K562 (cell line): ENCODE measurements at regions not wholly inside any gene's neighbourhood (a gene's known extent, or its start where the extent isn't known, plus 50 kb on each side); places are given as distances from the start of the nearest gene placed in this dataset.

ENCODE experiments used
- ATAC-seq: fragments of 200-7000 bp; cut with Tn5 transposase; 3 replicates; pipeline ENCODE4 v1.9.1; 2020; ENCODE audit warnings: moderate library complexity
- BruUV-seq: library from RNA; stranded (reverse); fragments of 400-500 nt; replicated peaks from 2 replicates; lab custom pipeline; 2021; lab: Mats Ljungman, UMichigan
- CTCF ChIA-PET: fragments of 300-600 bp; formaldehyde crosslinking; extraction: SDS; loops from one replicate; lab custom pipeline; 2021; ENCODE audit warnings: low intra/inter-chr PET ratio; lab: Yijun Ruan, JAX
- POLR2A ChIA-PET: fragments of 300-600, 350-650 bp; sonication (Branson Sonifier 250); formaldehyde crosslinking; extraction: SDS; loops from one replicate; lab custom pipeline; 2021; ENCODE audit warnings: antibody characterized with exemption, inconsistent platforms; lab: Yijun Ruan, JAX
- DNase-seq, 4 experiments: peaks; one replicate each; pipeline versions ENCODE4 v3.0.0 to v3.0.0-alpha.2; 2011 to 2018; ENCODE audit warnings: low spot score in 3 of 4, mixed read lengths in 3 of 4; ENCODE audit errors: extremely low read depth in 1 of 4
- FAIRE-seq: peaks from 2 replicates; lab custom pipeline; 2011; peaks lifted over from hg19 to GRCh38; lab: Jason Lieb, UNC
- H2AFZ ChIP-seq: 2 replicates; pipeline ENCODE4 v1.6.0; 2011; ENCODE audit warnings: low read depth, low read length, control low read depth, inconsistent platforms
- H3K27ac ChIP-seq: fragments of 200-600 bp; 3 replicates; pipeline ENCODE4 v1.8.0; 2011; ENCODE audit warnings: low read depth, mild to moderate bottlenecking, control low read depth, inconsistent platforms, low read length, moderate library complexity, mixed read lengths; ENCODE audit errors: extremely low read depth
- H3K27me3 ChIP-seq, 2 experiments: fragments of 300-600 bp in 1 of 2; 2 replicates in 1 of 2; 3 replicates in 1 of 2; pipeline versions ENCODE4 v1.6.0 to v1.8.0; 2011; ENCODE audit warnings: inconsistent platforms in 2 of 2, low read length in 2 of 2, mild to moderate bottlenecking in 1 of 2, mixed read lengths in 1 of 2, moderate library complexity in 1 of 2; ENCODE audit not compliant: control insufficient read depth in 2 of 2, insufficient read depth in 2 of 2
- H3K36me3 ChIP-seq: fragments of 300-600 bp; 3 replicates; pipeline ENCODE4 v1.8.0; 2011; ENCODE audit warnings: mild to moderate bottlenecking, low read length, inconsistent platforms; ENCODE audit not compliant: control insufficient read depth, insufficient read depth
- H3K4me1 ChIP-seq, 2 experiments: fragments of 200-600 bp in 1 of 2; replicated peaks in 1 of 2; 2 replicates in 1 of 2; 3 replicates in 1 of 2; pipeline versions ENCODE4 v1.5.1 to v1.8.0; 2011; ENCODE audit warnings: inconsistent platforms in 2 of 2, low read length in 2 of 2, mild to moderate bottlenecking in 1 of 2, mixed read lengths in 1 of 2, moderate library complexity in 1 of 2; ENCODE audit not compliant: control insufficient read depth in 2 of 2, insufficient read depth in 2 of 2
- H3K4me2 ChIP-seq: 2 replicates; pipeline ENCODE4 v1.6.1; 2011; ENCODE audit warnings: low read length, control low read depth, inconsistent platforms, mixed read lengths; ENCODE audit not compliant: insufficient read depth
- H3K4me3 ChIP-seq: fragments of 200-600 bp; sonication (generic), shearing (Covaris generic); 2 replicates; pipeline ENCODE4 v1.5.1; 2016; ENCODE audit warnings: control low read depth, inconsistent platforms
- H3K79me2 ChIP-seq: fragments of 200-600 bp; 3 replicates; pipeline ENCODE4 v1.8.0; 2011; ENCODE audit warnings: low read length, inconsistent platforms; ENCODE audit not compliant: control insufficient read depth, insufficient read depth
- H3K9ac ChIP-seq, 2 experiments: 2 replicates each; pipeline versions ENCODE4 v1.6.0 to v1.6.1; 2011; ENCODE audit warnings: low read depth in 2 of 2, low read length in 2 of 2, control low read depth in 1 of 2, inconsistent platforms in 1 of 2, mild to moderate bottlenecking in 1 of 2, mixed read lengths in 1 of 2; ENCODE audit not compliant: insufficient read depth in 1 of 2
- H3K9me1 ChIP-seq: one replicate; pipeline ENCODE4 v1.6.0; 2011; ENCODE audit warnings: inconsistent platforms, mild to moderate bottlenecking, low read length, moderate library complexity; ENCODE audit not compliant: control insufficient read depth, insufficient read depth
- H3K9me3 ChIP-seq: replicated peaks from 2 replicates; pipeline ENCODE4 v1.5.1; 2011; ENCODE audit warnings: low read depth, low read length, inconsistent platforms; ENCODE audit not compliant: control insufficient read depth, insufficient read depth
- H4K20me1 ChIP-seq: replicated peaks from 2 replicates; pipeline ENCODE4 v1.6.1; 2011; ENCODE audit warnings: low read length, inconsistent platforms, mixed read lengths; ENCODE audit not compliant: control insufficient read depth, insufficient read depth
- BRD9 ChIP-seq: fragments of 450-650 bp; IDR thresholded peaks from 2 replicates; pipeline ENCODE4 v1.6.1; 2018; ENCODE audit warnings: low read depth; ENCODE audit not compliant: partially characterized antibody
- GABPA ChIP-seq: fragments of 200-800 bp; sonication (Bioruptor generic); conservative IDR thresholded peaks from 2 replicates; pipeline ENCODE4 v1.6.1; 2016; ENCODE audit warnings: low read depth, missing genetic modification characterization, missing compliant biosample characterization
- GATAD2A ChIP-seq: fragments of 450-650 bp; IDR thresholded peaks from 2 replicates; pipeline ENCODE4 v1.6.1; 2017
- NFRKB ChIP-seq: fragments of 450-650 bp; IDR thresholded peaks from 2 replicates; pipeline ENCODE4 v1.6.1; 2016; ENCODE audit warnings: low read depth
- SLC30A9 ChIP-seq: fragments of 250-450 bp; sonication (Bioruptor Pico); IDR thresholded peaks from 2 replicates; pipeline ENCODE4 v1.8.0; 2022; ENCODE audit warnings: mild to moderate bottlenecking, moderate library complexity
- SMARCA5 ChIP-seq: fragments of 450-650 bp; IDR thresholded peaks from 2 replicates; pipeline ENCODE4 v1.6.1; 2016
- SREBF2 ChIP-seq: sonication (generic); formaldehyde crosslinking; IDR thresholded peaks from 2 replicates; pipeline ENCODE4 v1.4.0; 2020; ENCODE audit warnings: mild to moderate bottlenecking, missing genetic modification reagents
- ZNF165 ChIP-seq: fragments of 250-450 bp; sonication (Bioruptor Pico); IDR thresholded peaks from 2 replicates; pipeline ENCODE4 v1.4.0; 2020; ENCODE audit warnings: borderline replicate concordance
- WGBS: fragments of 100-300 bp; shearing (Covaris generic); methylation state at CpG from one replicate; pipeline ENCODE4 v1.1.6; 2016; ENCODE audit warnings: low coverage, mixed read lengths; ENCODE audit not compliant: insufficient coverage; ENCODE audit errors: missing lambda C conversion rate; 5-methylcytosine and 5-hydroxymethylcytosine counted together
- in situ Hi-C: fragments of 300-500 bp; cut with MboI; formaldehyde crosslinking; loops from 4 replicates; pipeline ENCODE4 v1.15.0; 2018; ENCODE audit warnings: inconsistent platforms, mixed read lengths
- intact Hi-C: fragments of 100-400 bp; cut with micrococcal nuclease; formaldehyde crosslinking; loops from 2 replicates; pipeline ENCODE4 v1.14.2; 2022
- TF ChIP-seq, protein P1 (sequence below): fragments of 250-450 bp; sonication (Bioruptor Pico); IDR thresholded peaks from 2 replicates; pipeline ENCODE4 v1.4.0; 2020
- TF ChIP-seq, protein P2 (sequence below): fragments of 450-650 bp; IDR thresholded peaks from 2 replicates; pipeline ENCODE4 v1.6.1; 2016; ENCODE audit warnings: missing biosample characterization, missing genetic modification characterization
- TF ChIP-seq, protein P3 (sequence below): sonication (generic); formaldehyde crosslinking; IDR thresholded peaks from 2 replicates; pipeline ENCODE4 v1.8.1; 2023; ENCODE audit warnings: mild to moderate bottlenecking, missing genetic modification reagents

- intact Hi-C loops, result no loop called here
- BruUV-seq, result no TSS peak
- no peak overlapping the region for H3K27ac ChIP-seq
Observed at GRCh38 chr2:66985906-66986305, 411.2 kb upstream of the ETAA1 start.

More at GRCh38 chr2:66985906-66986305, 411.2 kb upstream of the ETAA1 start:
- in situ Hi-C loops, result no loop called here
- Histone ChIP-seq H3K27me3 (no peaks in the 10 kb centered on the region), H3K4me1 (no peaks in the 10 kb centered on the region), H3K4me3 (no peak overlapping the region), H3K36me3 (no peaks in the 10 kb centered on the region), H3K9me1 (no peaks in the 10 kb centered on the region), H4K20me1 (no peaks in the 10 kb centered on the region), H2AFZ (no peak overlapping the region), H3K9ac (no peak overlapping the region), H3K9me3 (no peaks in the 10 kb centered on the region), H3K79me2 (no peaks in the 10 kb centered on the region), H3K4me2 (no peak overlapping the region)
- no peak for TF ChIP-seq GABPA
- TF ChIP-seq, protein P1, sequence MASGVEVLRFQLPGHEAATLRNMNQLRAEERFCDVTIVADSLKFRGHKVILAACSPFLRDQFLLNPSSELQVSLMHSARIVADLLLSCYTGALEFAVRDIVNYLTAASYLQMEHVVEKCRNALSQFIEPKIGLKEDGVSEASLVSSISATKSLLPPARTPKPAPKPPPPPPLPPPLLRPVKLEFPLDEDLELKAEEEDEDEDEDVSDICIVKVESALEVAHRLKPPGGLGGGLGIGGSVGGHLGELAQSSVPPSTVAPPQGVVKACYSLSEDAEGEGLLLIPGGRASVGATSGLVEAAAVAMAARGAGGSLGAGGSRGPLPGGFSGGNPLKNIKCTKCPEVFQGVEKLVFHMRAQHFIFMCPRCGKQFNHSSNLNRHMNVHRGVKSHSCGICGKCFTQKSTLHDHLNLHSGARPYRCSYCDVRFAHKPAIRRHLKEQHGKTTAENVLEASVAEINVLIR (CRISPR knock-in tag), result no peak
- TF ChIP-seq GATAD2A, result no peak
- TF ChIP-seq, protein P2, sequence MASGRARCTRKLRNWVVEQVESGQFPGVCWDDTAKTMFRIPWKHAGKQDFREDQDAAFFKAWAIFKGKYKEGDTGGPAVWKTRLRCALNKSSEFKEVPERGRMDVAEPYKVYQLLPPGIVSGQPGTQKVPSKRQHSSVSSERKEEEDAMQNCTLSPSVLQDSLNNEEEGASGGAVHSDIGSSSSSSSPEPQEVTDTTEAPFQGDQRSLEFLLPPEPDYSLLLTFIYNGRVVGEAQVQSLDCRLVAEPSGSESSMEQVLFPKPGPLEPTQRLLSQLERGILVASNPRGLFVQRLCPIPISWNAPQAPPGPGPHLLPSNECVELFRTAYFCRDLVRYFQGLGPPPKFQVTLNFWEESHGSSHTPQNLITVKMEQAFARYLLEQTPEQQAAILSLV, result no peak
- TF ChIP-seq, protein P3, sequence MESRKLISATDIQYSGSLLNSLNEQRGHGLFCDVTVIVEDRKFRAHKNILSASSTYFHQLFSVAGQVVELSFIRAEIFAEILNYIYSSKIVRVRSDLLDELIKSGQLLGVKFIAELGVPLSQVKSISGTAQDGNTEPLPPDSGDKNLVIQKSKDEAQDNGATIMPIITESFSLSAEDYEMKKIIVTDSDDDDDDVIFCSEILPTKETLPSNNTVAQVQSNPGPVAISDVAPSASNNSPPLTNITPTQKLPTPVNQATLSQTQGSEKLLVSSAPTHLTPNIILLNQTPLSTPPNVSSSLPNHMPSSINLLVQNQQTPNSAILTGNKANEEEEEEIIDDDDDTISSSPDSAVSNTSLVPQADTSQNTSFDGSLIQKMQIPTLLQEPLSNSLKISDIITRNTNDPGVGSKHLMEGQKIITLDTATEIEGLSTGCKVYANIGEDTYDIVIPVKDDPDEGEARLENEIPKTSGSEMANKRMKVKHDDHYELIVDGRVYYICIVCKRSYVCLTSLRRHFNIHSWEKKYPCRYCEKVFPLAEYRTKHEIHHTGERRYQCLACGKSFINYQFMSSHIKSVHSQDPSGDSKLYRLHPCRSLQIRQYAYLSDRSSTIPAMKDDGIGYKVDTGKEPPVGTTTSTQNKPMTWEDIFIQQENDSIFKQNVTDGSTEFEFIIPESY (CRISPR knock-in tag), result no peak
- no peak for TF ChIP-seq ZNF165
- no peak for TF ChIP-seq SMARCA5
- TF ChIP-seq NFRKB, result no peak
- no peak for TF ChIP-seq SREBF2 (CRISPR knock-in tag)
- TF ChIP-seq BRD9, result no peak
- no peak for TF ChIP-seq SLC30A9 (CRISPR knock-in tag)
- DNase-seq, result no peak
- WGBS, result 0% methylated on average over 1 of the region's 1 CpG
- CTCF ChIA-PET, result no interaction called here
- no peak for ATAC-seq
- POLR2A ChIA-PET, result no interaction called here
- FAIRE-seq, result no peak
